Brain microvascular endothelial cell (primary cell): ENCODE measurements at regions not wholly inside any gene's neighbourhood (a gene's known extent, or its start where the extent isn't known, plus 50 kb on each side); places are given as distances from the start of the nearest gene placed in this dataset.

ENCODE experiments used
- DNase-seq: peaks from one replicate; pipeline ENCODE4 v3.0.0-alpha.2; 2020
- H3K27ac ChIP-seq: fragments of 250-450 bp; sonication (Bioruptor Pico); 2 replicates; pipeline ENCODE4 v1.5.1; 2020; ENCODE audit warnings: mild to moderate bottlenecking, moderate library complexity
- H3K27me3 ChIP-seq: fragments of 250-450 bp; sonication (Bioruptor Pico); replicated peaks from 2 replicates; pipeline ENCODE4 v1.5.1; 2020; ENCODE audit warnings: mild to moderate bottlenecking
- H3K36me3 ChIP-seq: fragments of 250-450 bp; sonication (Bioruptor Pico); replicated peaks from 2 replicates; pipeline ENCODE4 v1.5.1; 2020; ENCODE audit warnings: mild to moderate bottlenecking
- H3K4me3 ChIP-seq: 2 replicates; pipeline ENCODE4 v1.5.1; 2011; ENCODE audit warnings: low read depth, mild to moderate bottlenecking, control low read depth, low read length, moderate library complexity
- in situ Hi-C: cut with HindIII; loops from 2 replicates; pipeline ENCODE4 v1.10.0; 2017; ENCODE audit warnings: low sequenced_read_pairs, low pct_ligation_motif_present
- TF ChIP-seq, protein P1 (sequence below): IDR thresholded peaks from 2 replicates; pipeline ENCODE4 v1.5.1; 2011; ENCODE audit warnings: low read depth, mild to moderate bottlenecking, moderate library complexity, low read length, control low read depth, inconsistent platforms; ENCODE audit errors: missing control alignments

DNA sequence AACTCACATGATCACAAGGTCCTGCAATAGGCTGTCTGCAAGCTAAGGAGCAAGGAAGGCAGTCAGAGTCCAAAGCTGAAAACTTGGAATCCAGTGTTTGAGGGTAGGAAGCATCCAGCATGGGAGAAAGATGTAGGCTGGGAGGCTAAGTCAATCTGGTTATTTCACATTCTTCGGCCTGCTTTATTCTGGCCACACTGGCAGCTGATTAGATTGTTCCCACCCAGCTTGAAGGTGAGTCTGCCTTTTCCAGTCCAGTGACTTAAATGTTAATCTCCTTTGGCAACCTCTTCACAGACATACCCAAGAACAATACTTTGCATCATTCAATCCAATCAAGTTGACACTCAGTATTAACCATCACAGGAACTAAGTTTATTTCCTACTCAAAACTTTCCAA lies 453.4 kb downstream of the TLE4 start:
- H3K4me3 ChIP-seq: no peak overlapping the region
- no peaks in the 10 kb centered on the region for H3K36me3 ChIP-seq
- TF ChIP-seq, protein P1, sequence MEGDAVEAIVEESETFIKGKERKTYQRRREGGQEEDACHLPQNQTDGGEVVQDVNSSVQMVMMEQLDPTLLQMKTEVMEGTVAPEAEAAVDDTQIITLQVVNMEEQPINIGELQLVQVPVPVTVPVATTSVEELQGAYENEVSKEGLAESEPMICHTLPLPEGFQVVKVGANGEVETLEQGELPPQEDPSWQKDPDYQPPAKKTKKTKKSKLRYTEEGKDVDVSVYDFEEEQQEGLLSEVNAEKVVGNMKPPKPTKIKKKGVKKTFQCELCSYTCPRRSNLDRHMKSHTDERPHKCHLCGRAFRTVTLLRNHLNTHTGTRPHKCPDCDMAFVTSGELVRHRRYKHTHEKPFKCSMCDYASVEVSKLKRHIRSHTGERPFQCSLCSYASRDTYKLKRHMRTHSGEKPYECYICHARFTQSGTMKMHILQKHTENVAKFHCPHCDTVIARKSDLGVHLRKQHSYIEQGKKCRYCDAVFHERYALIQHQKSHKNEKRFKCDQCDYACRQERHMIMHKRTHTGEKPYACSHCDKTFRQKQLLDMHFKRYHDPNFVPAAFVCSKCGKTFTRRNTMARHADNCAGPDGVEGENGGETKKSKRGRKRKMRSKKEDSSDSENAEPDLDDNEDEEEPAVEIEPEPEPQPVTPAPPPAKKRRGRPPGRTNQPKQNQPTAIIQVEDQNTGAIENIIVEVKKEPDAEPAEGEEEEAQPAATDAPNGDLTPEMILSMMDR: no peak
- DNase-seq: no peak
- H3K27me3 ChIP-seq: no peaks in the 10 kb centered on the region
- in situ Hi-C loops: no loop called here
- no peak overlapping the region for H3K27ac ChIP-seq

DNA sequence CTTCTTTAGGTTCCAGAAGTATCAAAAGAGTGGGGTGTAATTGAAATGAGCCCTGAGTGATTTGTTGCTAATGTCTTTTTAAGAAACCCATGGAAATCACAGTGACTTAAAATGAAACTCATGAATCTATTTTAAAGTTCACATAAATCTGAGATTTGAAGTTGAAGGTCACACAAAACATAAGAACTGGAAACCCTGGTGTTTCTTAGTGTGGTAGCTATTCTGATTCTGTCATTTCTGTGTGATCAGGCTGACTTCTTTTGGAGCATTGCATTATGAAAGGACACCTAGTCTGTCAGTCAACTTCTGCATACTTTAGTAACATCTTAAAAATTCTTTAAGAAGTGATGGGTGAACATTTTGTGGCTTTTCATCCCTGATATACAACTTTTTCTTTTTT lies 448.8 kb downstream of the TLE4 start:
- TF ChIP-seq, protein P1: no peak
- Histone ChIP-seq H3K27me3 (no peaks in the 10 kb centered on the region), H3K36me3 (no peaks in the 10 kb centered on the region), H3K27ac (no peak overlapping the region), H3K4me3 (no peak overlapping the region)
- in situ Hi-C loops: no loop called here
- DNase-seq: no peak

DNA sequence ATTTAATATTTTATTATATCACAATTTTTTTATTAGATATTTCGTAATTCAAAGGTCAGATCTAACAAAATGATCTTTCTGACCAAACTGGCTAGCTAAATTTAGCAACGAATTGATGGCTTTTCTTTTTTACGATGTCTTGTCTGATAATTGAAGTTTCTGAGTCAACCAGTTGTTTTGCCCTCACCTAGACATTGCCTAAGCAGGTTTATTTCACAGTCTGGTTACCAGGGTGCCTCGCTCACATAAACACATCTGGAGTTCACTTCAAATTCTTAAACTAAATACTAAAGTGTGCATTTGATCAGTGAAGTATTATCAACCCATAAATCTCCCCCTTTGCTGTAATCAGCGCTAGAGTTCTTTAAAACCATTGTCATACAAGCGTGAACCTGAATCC lies 448.3 kb downstream of the TLE4 start:
- no peaks in the 10 kb centered on the region for H3K27me3 ChIP-seq
- H3K4me3 ChIP-seq: no peak overlapping the region
- TF ChIP-seq, protein P1: no peak
- in situ Hi-C loops: no loop called here
- no peak overlapping the region for H3K27ac ChIP-seq
- H3K36me3 ChIP-seq: no peaks in the 10 kb centered on the region
- DNase-seq: no peak

- Histone ChIP-seq H3K27me3 (no peaks in the 10 kb centered on the region), H3K27ac (no peak overlapping the region), H3K36me3 (no peaks in the 10 kb centered on the region), H3K4me3 (no peak overlapping the region)
- no peak for DNase-seq
- in situ Hi-C loops: no loop called here
- TF ChIP-seq, protein P1: no peak
Measured at GRCh38 chr9:80013891-80014290, 442.1 kb downstream of the TLE4 start.

DNA sequence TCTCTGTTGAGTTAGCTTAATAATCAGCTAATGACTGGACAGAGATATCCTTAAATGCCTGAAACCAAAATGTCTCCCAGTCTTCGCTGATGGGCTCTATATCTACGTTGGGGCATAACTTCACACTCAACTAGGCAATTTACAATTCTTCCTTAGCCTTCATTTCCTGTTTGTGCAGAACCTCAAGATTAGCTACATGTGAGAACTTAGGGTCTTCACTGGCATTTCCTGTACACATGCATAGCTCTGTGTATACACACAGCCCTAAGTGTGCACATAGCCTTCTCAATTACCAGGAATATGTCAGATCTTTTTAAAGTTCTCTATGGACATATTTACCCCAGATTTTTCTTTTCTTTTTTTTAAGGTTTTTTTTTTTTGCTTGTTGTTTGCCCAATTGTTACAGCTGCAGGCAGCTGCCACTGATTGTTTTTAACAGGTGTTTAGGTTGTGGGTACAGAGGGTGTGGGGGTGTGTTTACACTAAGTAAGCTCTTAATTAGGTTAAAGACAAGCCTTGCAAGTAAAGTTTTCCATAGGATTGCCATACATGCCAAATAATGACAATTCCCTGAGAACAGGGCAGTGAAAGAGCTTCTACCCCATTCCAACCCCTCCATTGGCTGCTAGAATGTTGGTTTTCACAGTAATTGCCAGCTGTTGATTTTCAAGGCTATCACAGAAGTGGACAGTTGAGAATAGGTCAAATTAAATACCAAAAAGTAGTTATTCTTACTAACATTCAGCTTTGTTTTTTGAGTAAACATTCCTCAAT lies 441.0 kb downstream of the TLE4 start:
- TF ChIP-seq, protein P1: no peak
- H3K27ac ChIP-seq: no peak overlapping the region
- H3K27me3 ChIP-seq: no peaks in the 10 kb centered on the region
- in situ Hi-C loops: no loop called here
- DNase-seq: no peak
- H3K36me3 ChIP-seq: no peaks in the 10 kb centered on the region
- no peak overlapping the region for H3K4me3 ChIP-seq

GRCh38 chr9:80009204-80009603 lies 437.4 kb downstream of the TLE4 start:
- TF ChIP-seq, protein P1: no peak
- H3K4me3 ChIP-seq: no peak overlapping the region
- no peak overlapping the region for H3K27ac ChIP-seq
- no peaks in the 10 kb centered on the region for H3K27me3 ChIP-seq
- in situ Hi-C loops: no loop called here
- DNase-seq: no peak
- no peaks in the 10 kb centered on the region for H3K36me3 ChIP-seq
